CD14-positive monocyte (primary cell): ENCODE measurements at regions not wholly inside any gene's neighbourhood (a gene's known extent, or its start where the extent isn't known, plus 50 kb on each side); places are given as distances from the start of the nearest gene placed in this dataset.

Source experiments
- DNase-seq, 3 donors: peaks; one replicate each; pipeline ENCODE4 v3.0.0-alpha.2; 2011 to 2022
- H2AFZ ChIP-seq: 2 replicates; pipeline ENCODE4 v1.6.0; 2012; ENCODE audit warnings: mild to moderate bottlenecking, low read depth, low read length, inconsistent platforms; ENCODE audit not compliant: insufficient read depth, poor library complexity, severe bottlenecking
- H3K27ac ChIP-seq, 2 donors: 1 replicate in 1 of 2; 2 replicates in 1 of 2; pipeline ENCODE4 v1.5.1; 2012 to 2013; ENCODE audit warnings: low read length in 2 of 2, control low read depth in 1 of 2, inconsistent platforms in 1 of 2, low read depth in 1 of 2, mild to moderate bottlenecking in 1 of 2
- H3K27me3 ChIP-seq, 2 donors: one replicate each; pipeline versions ENCODE4 v1.6.0 to v1.6.1; 2011 to 2013; ENCODE audit warnings: low read length in 2 of 2; ENCODE audit not compliant: control insufficient read depth in 2 of 2, insufficient read depth in 2 of 2
- H3K36me3 ChIP-seq, 2 donors: replicated peaks in 1 of 2; 1 replicate in 1 of 2; 2 replicates in 1 of 2; pipeline versions ENCODE4 v1.5.1 to v1.6.1; 2012 to 2013; ENCODE audit warnings: low read length in 2 of 2, control low read depth in 1 of 2, inconsistent platforms in 1 of 2, mild to moderate bottlenecking in 1 of 2; ENCODE audit not compliant: insufficient read depth in 2 of 2, control insufficient read depth in 1 of 2
- H3K4me1 ChIP-seq, 2 donors: 1 replicate in 1 of 2; 2 replicates in 1 of 2; pipeline versions ENCODE4 v1.5.1 to v1.6.1; 2012 to 2013; ENCODE audit warnings: low read length in 2 of 2, control low read depth in 1 of 2, inconsistent platforms in 1 of 2, mild to moderate bottlenecking in 1 of 2, moderate library complexity in 1 of 2; ENCODE audit not compliant: insufficient read depth in 2 of 2, control insufficient read depth in 1 of 2
- H3K4me2 ChIP-seq: replicated peaks from 2 replicates; pipeline ENCODE3; 2012; ENCODE audit warnings: low read length, moderate library complexity, mild to moderate bottlenecking; ENCODE audit not compliant: poor library complexity, severe bottlenecking; ENCODE audit errors: extremely low read depth
- H3K4me3 ChIP-seq, 3 experiments: fragments of 200-600 bp in 1 of 3; sonication (generic) in 1 of 3; replicated peaks in 1 of 3; 1 replicate in 2 of 3; 2 replicates in 1 of 3; pipeline ENCODE4 v1.5.1; 2011 to 2013; ENCODE audit warnings: low read length in 3 of 3, mild to moderate bottlenecking in 3 of 3, control low read depth in 2 of 3, low read depth in 2 of 3, inconsistent platforms in 1 of 3, moderate library complexity in 1 of 3
- H3K79me2 ChIP-seq: 2 replicates; pipeline ENCODE4 v1.6.0; 2012; ENCODE audit warnings: mild to moderate bottlenecking, control low read depth, inconsistent platforms, low read length, moderate library complexity; ENCODE audit not compliant: insufficient read depth
- H3K9ac ChIP-seq: 2 replicates; pipeline ENCODE4 v1.6.0; 2017; ENCODE audit warnings: low read length, mild to moderate bottlenecking; ENCODE audit not compliant: insufficient read depth, poor library complexity, severe bottlenecking
- H3K9me3 ChIP-seq, 2 donors: replicated peaks in 1 of 2; 1 replicate in 1 of 2; 2 replicates in 1 of 2; pipeline versions ENCODE4 v1.5.1 to v1.6.1; 2012 to 2013; ENCODE audit warnings: low read length in 2 of 2, control low read depth in 1 of 2; ENCODE audit not compliant: control insufficient read depth in 1 of 2, insufficient read depth in 1 of 2
- H4K20me1 ChIP-seq: 2 replicates; pipeline ENCODE4 v1.6.0; 2012; ENCODE audit warnings: mild to moderate bottlenecking, low read length, control low read depth, moderate library complexity; ENCODE audit not compliant: insufficient read depth
- H3K27ac Mint-ChIP-seq, 7 donors: one replicate each; pipeline ENCODE4 v1.8.0; 2020; ENCODE audit warnings: mild to moderate bottlenecking in 7 of 7, mixed read lengths in 7 of 7, moderate library complexity in 6 of 7, inconsistent platforms in 2 of 7
- H3K27me3 Mint-ChIP-seq, 3 donors: one replicate each; pipeline ENCODE4 v1.8.0; 2021 to 2022; ENCODE audit warnings: low read depth in 3 of 3, mild to moderate bottlenecking in 3 of 3, mixed read lengths in 3 of 3, moderate library complexity in 3 of 3, inconsistent platforms in 1 of 3
- H3K36me3 Mint-ChIP-seq, 2 donors: one replicate each; pipeline ENCODE4 v1.8.0; 2020; ENCODE audit warnings: mixed read lengths in 2 of 2, inconsistent platforms in 1 of 2, mild to moderate bottlenecking in 1 of 2
- H3K4me1 Mint-ChIP-seq: one replicate; pipeline ENCODE4 v1.8.0; 2020; ENCODE audit warnings: mild to moderate bottlenecking, mixed read lengths
- H3K4me3 Mint-ChIP-seq, 2 donors: one replicate each; pipeline ENCODE4 v1.8.0; 2020; ENCODE audit warnings: mild to moderate bottlenecking in 2 of 2, mixed read lengths in 2 of 2, moderate library complexity in 1 of 2
- H3K9me3 Mint-ChIP-seq, 7 donors: one replicate each; pipeline ENCODE4 v1.8.0; 2020 to 2022; ENCODE audit warnings: mixed read lengths in 7 of 7, mild to moderate bottlenecking in 6 of 7, moderate library complexity in 6 of 7, inconsistent platforms in 2 of 7
- WGBS: methylation state at CpG from one replicate; pipeline ENCODE4 v1.1.5; 2013; ENCODE audit warnings: missing lambda C conversion rate; ENCODE audit not compliant: insufficient coverage; 5-methylcytosine and 5-hydroxymethylcytosine counted together
- intact Hi-C, 2 donors: fragments of 100-400 bp; cut with micrococcal nuclease; formaldehyde crosslinking; loops; one replicate each; pipeline versions ENCODE4 v1.15.0 to v1.15.1; 2023
- TF ChIP-seq, protein P1 (sequence below): fragments of 200-600 bp; IDR thresholded peaks from one replicate; pipeline ENCODE4 v1.8.0; 2022; ENCODE audit warnings: antibody characterized with exemption, mild to moderate bottlenecking

DNA sequence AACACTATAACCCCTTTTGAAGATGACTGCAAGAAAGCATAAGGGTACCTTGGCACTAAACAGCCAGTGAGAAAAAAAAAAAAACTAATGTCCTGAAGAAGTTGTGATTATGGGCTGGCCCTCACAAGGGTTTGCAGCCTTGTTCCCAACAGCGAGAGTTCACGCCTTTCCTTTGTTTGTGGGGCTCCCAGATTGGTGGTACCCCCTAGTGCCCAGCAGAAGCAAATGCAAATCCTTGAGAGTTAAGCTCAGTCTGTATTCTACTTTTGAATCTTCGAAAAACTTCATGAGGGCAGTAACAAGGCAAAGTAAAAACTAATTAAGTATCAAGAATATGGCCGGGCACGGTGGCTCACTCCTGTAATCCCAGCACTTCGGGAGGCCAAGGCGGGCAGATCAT lies 238.9 kb upstream of the LMO3 start:
- Histone ChIP-seq H2AFZ (no peak overlapping the region), H3K36me3 (no peaks in the 10 kb centered on the region), H3K4me3 (no peak overlapping the region), H3K9ac (no peak overlapping the region), H3K9me3 (no peaks in the 10 kb centered on the region), H3K4me1 (no peaks in the 10 kb centered on the region), H4K20me1 (no peaks in the 10 kb centered on the region), H3K27ac (no peak overlapping the region), H3K27me3 (no peaks in the 10 kb centered on the region), H3K4me2 (no peak overlapping the region), H3K79me2 (no peaks in the 10 kb centered on the region)
- intact Hi-C loops: no loop called here
- no peaks in the 10 kb centered on the region for H3K36me3 Mint-ChIP-seq
- no peak overlapping the region for H3K4me3 Mint-ChIP-seq
- H3K9me3 Mint-ChIP-seq: peaks cover 0 to 6% (median 3%) of the 10 kb centered on the region in 7 donors
- H3K27me3 Mint-ChIP-seq: no peaks in the 10 kb centered on the region
- TF ChIP-seq, protein P1, sequence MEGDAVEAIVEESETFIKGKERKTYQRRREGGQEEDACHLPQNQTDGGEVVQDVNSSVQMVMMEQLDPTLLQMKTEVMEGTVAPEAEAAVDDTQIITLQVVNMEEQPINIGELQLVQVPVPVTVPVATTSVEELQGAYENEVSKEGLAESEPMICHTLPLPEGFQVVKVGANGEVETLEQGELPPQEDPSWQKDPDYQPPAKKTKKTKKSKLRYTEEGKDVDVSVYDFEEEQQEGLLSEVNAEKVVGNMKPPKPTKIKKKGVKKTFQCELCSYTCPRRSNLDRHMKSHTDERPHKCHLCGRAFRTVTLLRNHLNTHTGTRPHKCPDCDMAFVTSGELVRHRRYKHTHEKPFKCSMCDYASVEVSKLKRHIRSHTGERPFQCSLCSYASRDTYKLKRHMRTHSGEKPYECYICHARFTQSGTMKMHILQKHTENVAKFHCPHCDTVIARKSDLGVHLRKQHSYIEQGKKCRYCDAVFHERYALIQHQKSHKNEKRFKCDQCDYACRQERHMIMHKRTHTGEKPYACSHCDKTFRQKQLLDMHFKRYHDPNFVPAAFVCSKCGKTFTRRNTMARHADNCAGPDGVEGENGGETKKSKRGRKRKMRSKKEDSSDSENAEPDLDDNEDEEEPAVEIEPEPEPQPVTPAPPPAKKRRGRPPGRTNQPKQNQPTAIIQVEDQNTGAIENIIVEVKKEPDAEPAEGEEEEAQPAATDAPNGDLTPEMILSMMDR: no peak
- WGBS: 82% methylated on average over 7 of the region's 7 CpGs
- H3K4me1 Mint-ChIP-seq: no peaks in the 10 kb centered on the region
- DNase-seq: no peak
- peak overlapping the region in 1 of 7 donors; percentile 42 for H3K27ac Mint-ChIP-seq

DNA sequence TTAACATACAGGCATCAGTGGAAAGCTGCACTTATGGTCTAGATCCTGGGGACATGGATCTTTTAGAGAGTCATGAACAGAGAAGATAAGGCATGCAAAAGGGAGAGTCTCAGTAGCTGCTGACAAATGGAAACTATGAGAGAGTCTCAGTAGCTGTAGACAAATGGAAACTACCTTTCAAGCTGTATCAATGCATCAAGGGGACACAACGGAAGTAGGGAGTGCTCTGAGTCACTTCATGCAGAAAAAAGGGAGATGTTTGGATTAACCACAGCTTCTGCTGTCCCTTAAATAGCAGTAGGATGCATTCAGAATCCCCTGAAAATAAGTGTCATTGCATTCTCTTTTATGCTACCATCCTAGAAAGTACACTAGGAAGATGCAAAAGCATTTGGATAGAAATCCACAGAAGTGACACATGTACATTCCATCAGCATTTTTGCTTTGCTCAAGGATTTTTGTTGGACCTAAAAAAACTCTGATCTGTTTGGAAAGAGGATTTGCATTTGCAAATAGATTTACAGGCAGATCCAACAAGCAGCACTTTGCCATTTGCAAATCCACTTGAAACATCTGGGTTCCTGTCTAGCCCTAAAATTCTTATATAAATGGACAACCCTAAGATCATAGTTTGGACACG lies 227.5 kb upstream of the LMO3 start:
- Histone ChIP-seq H3K4me2 (no peak overlapping the region), H3K4me1 (no peaks in the 10 kb centered on the region), H3K27ac (no peak overlapping the region), H3K9me3 (no peaks in the 10 kb centered on the region), H3K9ac (no peak overlapping the region), H2AFZ (no peak overlapping the region), H3K79me2 (no peaks in the 10 kb centered on the region), H4K20me1 (no peaks in the 10 kb centered on the region), H3K4me3 (no peak overlapping the region), H3K36me3 (no peaks in the 10 kb centered on the region), H3K27me3 (no peaks in the 10 kb centered on the region)
- H3K27ac Mint-ChIP-seq: no peak overlapping the region
- H3K4me1 Mint-ChIP-seq: no peaks in the 10 kb centered on the region
- no peak for DNase-seq
- TF ChIP-seq, protein P1: no peak
- no peak overlapping the region for H3K4me3 Mint-ChIP-seq
- no peaks in the 10 kb centered on the region for H3K36me3 Mint-ChIP-seq
- intact Hi-C loops: no loop called here
- 100% methylated on average over 1 of the region's 2 CpGs for WGBS
- H3K9me3 Mint-ChIP-seq: peaks cover 0 to 2% (median 0%) of the 10 kb centered on the region in 7 donors
- H3K27me3 Mint-ChIP-seq: no peaks in the 10 kb centered on the region
